Endodermal cell (in vitro differentiated cells): ENCODE measurements at regions not wholly inside any gene's neighbourhood (a gene's known extent, or its start where the extent isn't known, plus 50 kb on each side); places are given as distances from the start of the nearest gene placed in this dataset.
A peak's percentile ranks its signal among the peaks of the same experiment; 100 is the strongest.

Experiments used
- DNase-seq: peaks from one replicate; pipeline ENCODE4 v3.0.0-alpha.2; 2017
- H3K27ac ChIP-seq: 2 replicates; pipeline ENCODE4 v1.5.1; 2013; ENCODE audit warnings: mild to moderate bottlenecking, low read depth, low read length, moderate library complexity
- H3K27me3 ChIP-seq: 2 replicates; pipeline ENCODE4 v1.6.1; 2013; ENCODE audit warnings: mild to moderate bottlenecking, low read length, moderate library complexity; ENCODE audit not compliant: insufficient read depth, control insufficient read depth, poor library complexity, severe bottlenecking
- H3K36me3 ChIP-seq: 2 replicates; pipeline ENCODE4 v1.7.0; 2013; ENCODE audit warnings: mild to moderate bottlenecking, low read length, moderate library complexity; ENCODE audit not compliant: control insufficient read depth, insufficient read depth
- H3K4me1 ChIP-seq: one replicate; pipeline ENCODE4 v1.7.0; 2013; ENCODE audit warnings: low read length; ENCODE audit not compliant: control insufficient read depth, insufficient read depth
- H3K4me3 ChIP-seq: 2 replicates; pipeline ENCODE4 v1.5.1; 2013; ENCODE audit warnings: mild to moderate bottlenecking, low read length, moderate library complexity
- H3K9ac ChIP-seq: 2 replicates; pipeline ENCODE4 v1.6.1; 2013; ENCODE audit warnings: mild to moderate bottlenecking, low read length, moderate library complexity; ENCODE audit not compliant: poor library complexity, severe bottlenecking; ENCODE audit errors: extremely low read depth
- H3K9me3 ChIP-seq: 2 replicates; pipeline ENCODE4 v1.6.1; 2013; ENCODE audit warnings: mild to moderate bottlenecking, low read length, moderate library complexity; ENCODE audit not compliant: control insufficient read depth
- H3K27ac Mint-ChIP-seq: 2 replicates; pipeline ENCODE4 v1.8.0; 2020; ENCODE audit warnings: mixed read lengths
- H3K27me3 Mint-ChIP-seq: 2 replicates; pipeline ENCODE4 v1.8.0; 2021; ENCODE audit warnings: mild to moderate bottlenecking, mixed read lengths; ENCODE audit not compliant: insufficient read depth
- H3K36me3 Mint-ChIP-seq: 2 replicates; pipeline ENCODE4 v1.8.0; 2020; ENCODE audit warnings: low read depth, mixed read lengths
- H3K4me1 Mint-ChIP-seq: 2 replicates; pipeline ENCODE4 v1.8.0; 2020; ENCODE audit warnings: mixed read lengths
- H3K4me3 Mint-ChIP-seq: 2 replicates; pipeline ENCODE4 v1.8.0; 2020; ENCODE audit warnings: mild to moderate bottlenecking, moderate library complexity, mixed read lengths
- H3K9me3 Mint-ChIP-seq: 2 replicates; pipeline ENCODE4 v1.8.0; 2020; ENCODE audit warnings: mild to moderate bottlenecking, mixed read lengths
- CTCF ChIP-seq: fragments of 200-600 bp; sonication (generic); conservative IDR thresholded peaks from 2 replicates; pipeline ENCODE4 v1.5.0; 2021; ENCODE audit warnings: antibody characterized with exemption, mild to moderate bottlenecking
- WGBS, 2 experiments: methylation state at CpG; one replicate each; pipeline versions ENCODE4 v1.1.5 to v1.1.7; 2013; ENCODE audit warnings: missing lambda C conversion rate in 2 of 2, mixed read lengths in 1 of 2; ENCODE audit not compliant: insufficient coverage in 1 of 2, insufficient read length in 1 of 2; 5-methylcytosine and 5-hydroxymethylcytosine counted together

GRCh38 chr15:80308002-80308401 lies 56.0 kb upstream of the CTXND1 start:
- H3K27me3 Mint-ChIP-seq = no peaks in the 10 kb centered on the region
- H3K36me3 ChIP-seq = no peaks in the 10 kb centered on the region
- peaks cover 9% of the 10 kb centered on the region for H3K9me3 Mint-ChIP-seq
- no peak overlapping the region for H3K4me3 ChIP-seq
- no peaks in the 10 kb centered on the region for H3K36me3 Mint-ChIP-seq
- no peak overlapping the region for H3K9ac ChIP-seq
- no peaks in the 10 kb centered on the region for H3K9me3 ChIP-seq
- H3K27ac Mint-ChIP-seq = no peak overlapping the region
- DNase-seq = peak; percentile 85
- 80 to 85% methylated on average over 10 to 11 of the region's 11 CpGs for WGBS, 2 experiments
- H3K27ac ChIP-seq = no peak overlapping the region
- peak; percentile 61 for TF ChIP-seq CTCF
- H3K27me3 ChIP-seq = no peaks in the 10 kb centered on the region
- H3K4me3 Mint-ChIP-seq = no peak overlapping the region
- H3K4me1 Mint-ChIP-seq = peaks cover 7% of the 10 kb centered on the region
- no peaks in the 10 kb centered on the region for H3K4me1 ChIP-seq

GRCh38 chr15:80309769-80310384 lies 57.9 kb upstream of the CTXND1 start:
- H3K9me3 Mint-ChIP-seq = peaks cover 2% of the 10 kb centered on the region
- DNase-seq = peak; percentile 71
- WGBS, 2 experiments = 61 to 78% methylated on average over 4 to 6 of the region's 6 CpGs
- H3K27ac Mint-ChIP-seq = no peak overlapping the region
- H3K4me1 ChIP-seq = peaks cover 3% of the 10 kb centered on the region
- H3K4me3 Mint-ChIP-seq = no peak overlapping the region
- peaks cover 10% of the 10 kb centered on the region for H3K4me1 Mint-ChIP-seq
- no peaks in the 10 kb centered on the region for H3K27me3 Mint-ChIP-seq
- no peak overlapping the region for H3K27ac ChIP-seq
- H3K9ac ChIP-seq = no peak overlapping the region
- peak; percentile 88 for TF ChIP-seq CTCF
- no peaks in the 10 kb centered on the region for H3K9me3 ChIP-seq
- no peak overlapping the region for H3K4me3 ChIP-seq
- H3K27me3 ChIP-seq = no peaks in the 10 kb centered on the region
- no peaks in the 10 kb centered on the region for H3K36me3 ChIP-seq
- no peaks in the 10 kb centered on the region for H3K36me3 Mint-ChIP-seq

- Mint-ChIP-seq H3K27ac (no peak overlapping the region), H3K27me3 (no peaks in the 10 kb centered on the region), H3K4me3 (no peak overlapping the region), H3K36me3 (no peaks in the 10 kb centered on the region), H3K4me1 (peaks cover 18% of the 10 kb centered on the region), H3K9me3 (no peaks in the 10 kb centered on the region)
- no peak for TF ChIP-seq CTCF
- no peak overlapping the region for H3K9ac ChIP-seq
- no peaks in the 10 kb centered on the region for H3K27me3 ChIP-seq
- no peak overlapping the region for H3K27ac ChIP-seq
- WGBS, 2 experiments = 89 to 91% methylated on average over 2 to 6 of the region's 7 CpGs
- H3K4me1 ChIP-seq = peaks cover 8% of the 10 kb centered on the region
- DNase-seq = no peak
- H3K4me3 ChIP-seq = no peak overlapping the region
- no peaks in the 10 kb centered on the region for H3K9me3 ChIP-seq
- no peaks in the 10 kb centered on the region for H3K36me3 ChIP-seq
Measured at GRCh38 chr15:80310776-80311175, 58.8 kb upstream of the CTXND1 start.
